Astrocyte (in vitro differentiated cells and primary cell): ENCODE measurements at regions not wholly inside any gene's neighbourhood (a gene's known extent, or its start where the extent isn't known, plus 50 kb on each side); places are given as distances from the start of the nearest gene placed in this dataset.

ENCODE experiments used
- DNase-seq: peaks from one replicate; pipeline ENCODE4 v3.0.0-alpha.2; 2010; ENCODE audit warnings: low read depth
- FAIRE-seq: peaks from 2 replicates; lab custom pipeline; 2011; peaks lifted over from hg19 to GRCh38; lab: Jason Lieb, UNC
- H2AFZ ChIP-seq: 2 replicates; pipeline ENCODE4 v1.6.0; 2012; ENCODE audit warnings: low read depth, low read length, inconsistent platforms
- H3K27ac ChIP-seq: 2 replicates; pipeline ENCODE4 v1.5.1; 2011; ENCODE audit warnings: low read depth, low read length, inconsistent platforms
- H3K27me3 ChIP-seq: 2 replicates; pipeline ENCODE4 v1.6.0; 2011; ENCODE audit warnings: low read length, inconsistent platforms; ENCODE audit not compliant: insufficient read depth
- H3K36me3 ChIP-seq: 2 replicates; pipeline ENCODE4 v1.5.1; 2011; ENCODE audit warnings: low read length, inconsistent platforms; ENCODE audit not compliant: insufficient read depth
- H3K4me1 ChIP-seq: 2 replicates; pipeline ENCODE4 v1.5.1; 2011; ENCODE audit warnings: low read length, inconsistent platforms; ENCODE audit not compliant: insufficient read depth
- H3K4me2 ChIP-seq: 2 replicates; pipeline ENCODE4 v1.6.0; 2012; ENCODE audit warnings: low read length, inconsistent platforms
- H3K4me3 ChIP-seq: 2 replicates; pipeline ENCODE4 v1.5.1; 2011; ENCODE audit warnings: low read depth, mild to moderate bottlenecking, low read length, inconsistent platforms; ENCODE audit not compliant: insufficient read depth
- H3K79me2 ChIP-seq: 2 replicates; pipeline ENCODE4 v1.6.0; 2012; ENCODE audit warnings: mild to moderate bottlenecking, low read length, inconsistent platforms; ENCODE audit not compliant: insufficient read depth
- H3K9ac ChIP-seq: 2 replicates; pipeline ENCODE4 v1.6.0; 2012; ENCODE audit warnings: mild to moderate bottlenecking, low read length, inconsistent platforms
- H3K9me3 ChIP-seq: 2 replicates; pipeline ENCODE4 v1.5.1; 2012; ENCODE audit warnings: low read depth, mild to moderate bottlenecking, low read length, inconsistent platforms; ENCODE audit not compliant: insufficient read depth
- H4K20me1 ChIP-seq: 2 replicates; pipeline ENCODE4 v1.6.0; 2012; ENCODE audit warnings: low read length, inconsistent platforms; ENCODE audit not compliant: insufficient read depth
- H3K27ac Mint-ChIP-seq: one replicate; pipeline ENCODE4 v1.8.0; 2021; ENCODE audit warnings: mild to moderate bottlenecking, mixed read lengths; ENCODE audit not compliant: unreplicated experiment
- H3K27me3 Mint-ChIP-seq: one replicate; pipeline ENCODE4 v1.8.0; 2021; ENCODE audit warnings: low read depth, mixed read lengths; ENCODE audit not compliant: unreplicated experiment
- H3K36me3 Mint-ChIP-seq: one replicate; pipeline ENCODE4 v1.8.0; 2021; ENCODE audit warnings: low read depth, mixed read lengths; ENCODE audit not compliant: unreplicated experiment
- H3K4me1 Mint-ChIP-seq: one replicate; pipeline ENCODE4 v1.8.0; 2021; ENCODE audit warnings: low read depth, mixed read lengths; ENCODE audit not compliant: unreplicated experiment
- H3K4me3 Mint-ChIP-seq: one replicate; pipeline ENCODE4 v1.8.0; 2021; ENCODE audit warnings: mild to moderate bottlenecking, moderate library complexity, mixed read lengths; ENCODE audit not compliant: unreplicated experiment
- H3K9me3 Mint-ChIP-seq: one replicate; pipeline ENCODE4 v1.8.0; 2021; ENCODE audit warnings: mild to moderate bottlenecking, mixed read lengths; ENCODE audit not compliant: unreplicated experiment
- CTCF ChIP-seq: IDR thresholded peaks from 2 replicates; pipeline ENCODE4 v1.5.1; 2011; ENCODE audit warnings: low read depth, mild to moderate bottlenecking, inconsistent platforms, low read length, moderate library complexity; ENCODE audit not compliant: insufficient read depth
- EZH2 ChIP-seq: IDR thresholded peaks from 2 replicates; pipeline ENCODE4 v1.6.1; 2012; ENCODE audit warnings: mild to moderate bottlenecking, low read length, inconsistent platforms; ENCODE audit not compliant: insufficient read depth

GRCh38 chr12:124412646-124413015 is 117.7 kb downstream of the RFLNA start:
- H3K36me3 Mint-ChIP-seq = peaks cover 6% of the 10 kb centered on the region
- Histone ChIP-seq H3K4me1 (peaks cover 40% of the 10 kb centered on the region), H3K9ac (peak overlapping the region; percentile 21), H3K9me3 (no peaks in the 10 kb centered on the region), H3K36me3 (peaks cover 5% of the 10 kb centered on the region), H3K79me2 (peaks cover 78% of the 10 kb centered on the region), H3K4me2 (no peak overlapping the region), H2AFZ (no peak overlapping the region), H3K27me3 (no peaks in the 10 kb centered on the region), H4K20me1 (peaks cover 88% of the 10 kb centered on the region), H3K4me3 (no peak overlapping the region), H3K27ac (peak overlapping the region; percentile 77)
- H3K27me3 Mint-ChIP-seq = no peaks in the 10 kb centered on the region
- no peak for FAIRE-seq
- H3K9me3 Mint-ChIP-seq = no peaks in the 10 kb centered on the region
- peaks cover 18% of the 10 kb centered on the region for H3K4me1 Mint-ChIP-seq
- TF ChIP-seq CTCF (no peak), EZH2 (no peak)
- no peak for DNase-seq
- H3K4me3 Mint-ChIP-seq = no peak overlapping the region
- H3K27ac Mint-ChIP-seq = peak overlapping the region; percentile 34

DNA sequence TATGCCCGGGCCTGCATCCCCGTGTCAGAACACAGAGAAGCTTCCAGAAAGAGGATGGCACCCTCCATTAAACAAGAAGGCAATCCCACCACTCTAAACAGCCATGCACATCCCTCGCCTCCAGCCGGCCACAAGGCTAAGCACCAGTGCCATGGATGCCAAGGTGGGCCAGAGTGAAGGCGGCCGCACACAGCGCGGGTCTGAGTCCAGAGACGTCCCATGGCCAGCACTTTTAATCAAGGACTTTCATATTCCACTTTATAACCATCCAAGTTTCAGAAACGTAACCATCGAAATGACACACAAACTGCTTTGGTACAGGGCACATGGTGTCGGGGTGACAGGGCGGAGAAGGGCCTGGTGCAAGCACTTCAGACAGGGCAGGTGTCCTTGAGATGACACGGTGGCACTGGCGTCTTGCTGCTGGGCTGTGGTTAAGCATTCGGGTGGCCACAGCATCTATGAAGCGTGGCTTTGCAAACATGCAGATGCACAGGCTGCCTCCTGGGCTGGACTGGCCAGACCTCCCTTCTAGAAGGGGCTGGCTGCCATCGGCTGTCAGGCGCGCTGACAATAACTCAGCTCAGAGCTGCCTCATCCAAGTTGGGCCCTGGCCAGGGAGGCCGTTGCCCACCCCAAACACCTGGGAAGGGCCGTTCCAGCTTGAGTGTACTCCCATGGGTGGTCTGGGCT is 117.2 kb downstream of the RFLNA start:
- Histone ChIP-seq H3K27me3 (no peaks in the 10 kb centered on the region), H3K4me2 (peak overlapping the region; percentile 68), H3K9me3 (no peaks in the 10 kb centered on the region), H3K79me2 (peaks cover 79% of the 10 kb centered on the region), H3K36me3 (peaks cover 5% of the 10 kb centered on the region), H3K9ac (peak overlapping the region; percentile 21), H3K4me3 (no peak overlapping the region), H2AFZ (no peak overlapping the region), H4K20me1 (peaks cover 88% of the 10 kb centered on the region), H3K4me1 (peaks cover 40% of the 10 kb centered on the region), H3K27ac (peak overlapping the region; percentile 77)
- FAIRE-seq (no peak), DNase-seq (no peak)
- Mint-ChIP-seq H3K36me3 (peaks cover 4% of the 10 kb centered on the region), H3K4me1 (peaks cover 18% of the 10 kb centered on the region), H3K4me3 (no peak overlapping the region), H3K27me3 (no peaks in the 10 kb centered on the region), H3K27ac (no peak overlapping the region), H3K9me3 (no peaks in the 10 kb centered on the region)
- TF ChIP-seq EZH2 = no peak
- TF ChIP-seq CTCF = no peak

GRCh38 chr12:124411281-124411878 is 116.5 kb downstream of the RFLNA start:
- H3K36me3 Mint-ChIP-seq = peaks cover 3% of the 10 kb centered on the region

More at GRCh38 chr12:124411281-124411878, 116.5 kb downstream of the RFLNA start:
- Histone ChIP-seq H3K36me3 (peaks cover 5% of the 10 kb centered on the region), H4K20me1 (peaks cover 88% of the 10 kb centered on the region), H3K4me2 (peak overlapping the region; percentile 68), H3K4me3 (no peak overlapping the region), H2AFZ (no peak overlapping the region), H3K27me3 (no peaks in the 10 kb centered on the region), H3K4me1 (peaks cover 37% of the 10 kb centered on the region), H3K9ac (peak overlapping the region; percentile 73), H3K27ac (peak overlapping the region; percentile 77), H3K79me2 (peaks cover 80% of the 10 kb centered on the region), H3K9me3 (no peaks in the 10 kb centered on the region)
- Mint-ChIP-seq H3K4me1 (peaks cover 18% of the 10 kb centered on the region), H3K9me3 (no peaks in the 10 kb centered on the region), H3K4me3 (peak overlapping the region; percentile 57), H3K27ac (peak overlapping the region; percentile 84), H3K27me3 (no peaks in the 10 kb centered on the region)
- FAIRE-seq (peak; percentile 74), DNase-seq (peak; percentile 95)
- TF ChIP-seq CTCF (no peak), EZH2 (no peak)
